ENCODE measurements at regions not wholly inside any gene's neighbourhood (a gene's known extent, or its start where the extent isn't known, plus 50 kb on each side); places are given as distances from the start of the nearest gene placed in this dataset.

- no peak for DNase-seq (ENCODE audit: low read depth, low spot score)
- no peak for TF ChIP-seq EZH2 (IDR thresholded peaks at IDR 0.05)
- no peak for TF ChIP-seq POLR2AphosphoS5 (IDR thresholded peaks at IDR 0.05; ENCODE audit: borderline replicate concordance, low read depth, low read length)
- TF ChIP-seq FOXP2 (optimal IDR thresholded peaks at IDR 0.05; ENCODE audit: control extremely low read depth, extremely low read length, insufficient read depth), result no peak
- H3K36me3 ChIP-seq (ENCODE audit: insufficient read depth, low read length), result no peaks in the 10 kb centered on the region
- no peak overlapping the region for H3K27ac ChIP-seq
- no peaks in the 10 kb centered on the region for H3K9me3 ChIP-seq (ENCODE audit: low read depth, low read length)
- no peak overlapping the region for H3K4me3 ChIP-seq
- H3K9ac ChIP-seq (ENCODE audit: insufficient read length), result no peak overlapping the region
These were observed 166.8 kb upstream of the PLEKHG7 start for GRCh38 chr12:92535961-92536360.

DNA sequence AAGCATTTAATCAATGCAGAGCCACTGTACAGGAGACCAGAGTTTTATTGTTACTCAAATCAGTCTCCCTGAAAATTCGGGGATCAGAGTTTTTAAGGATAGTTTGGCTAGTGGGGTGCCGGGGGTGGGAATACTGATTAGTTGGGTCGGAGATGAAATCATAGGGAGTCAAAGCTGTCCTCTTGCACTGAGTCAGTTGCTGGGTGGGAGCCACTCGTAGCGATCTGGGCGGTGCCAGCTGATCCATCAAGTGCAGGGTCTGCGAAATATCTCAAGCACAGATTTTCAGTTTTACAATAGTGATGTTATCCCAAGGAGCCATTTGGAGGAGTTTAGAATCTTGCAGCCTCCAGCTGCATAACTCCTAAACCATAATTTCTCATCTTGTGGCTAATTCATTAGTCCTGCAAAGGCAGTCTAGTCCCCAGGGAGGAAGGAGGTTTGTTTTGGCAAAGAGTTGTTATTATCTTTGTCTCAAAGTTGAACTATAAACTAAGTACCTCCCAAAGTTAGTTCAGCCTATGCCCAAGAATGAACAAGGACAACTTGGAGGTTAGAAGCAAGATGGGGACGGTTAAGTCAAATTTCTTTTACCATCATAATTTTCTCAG lies 169.4 kb upstream of the PLEKHG7 start:
- no peak overlapping the region for H3K27ac ChIP-seq
- no peaks in the 10 kb centered on the region for H3K36me3 ChIP-seq (ENCODE audit: insufficient read depth, low read length)
- no peak for DNase-seq (ENCODE audit: low read depth, low spot score)
- H3K9me3 ChIP-seq (ENCODE audit: low read depth, low read length), result no peaks in the 10 kb centered on the region
- no peak overlapping the region for H3K4me3 ChIP-seq
- TF ChIP-seq FOXP2 (optimal IDR thresholded peaks at IDR 0.05; ENCODE audit: control extremely low read depth, extremely low read length, insufficient read depth) (no peak), EZH2 (IDR thresholded peaks at IDR 0.05) (no peak), POLR2AphosphoS5 (IDR thresholded peaks at IDR 0.05; ENCODE audit: borderline replicate concordance, low read depth, low read length) (no peak)
- no peak overlapping the region for H3K9ac ChIP-seq (ENCODE audit: insufficient read length)

DNA sequence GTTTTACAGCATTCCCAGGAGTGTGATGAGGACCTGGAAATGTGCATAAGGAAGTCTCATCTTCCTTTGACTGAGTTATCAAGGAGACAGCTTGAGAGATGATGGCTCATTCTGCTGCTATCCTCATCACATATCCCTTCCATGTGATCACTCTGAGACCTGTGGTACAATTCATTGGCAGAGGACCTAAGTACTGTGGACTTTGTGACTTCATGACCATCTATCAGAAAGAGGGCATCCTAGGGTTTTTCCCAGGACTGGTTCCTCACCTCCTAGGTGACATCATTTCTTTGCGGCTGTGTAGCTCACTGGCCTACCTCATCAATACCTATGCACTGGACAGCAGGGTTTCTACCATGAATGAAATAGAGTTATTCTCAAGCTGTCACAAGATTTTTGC lies 172.1 kb upstream of the PLEKHG7 start:
- TF ChIP-seq POLR2AphosphoS5 (IDR thresholded peaks at IDR 0.05; ENCODE audit: borderline replicate concordance, low read depth, low read length), result no peak
- TF ChIP-seq EZH2 (IDR thresholded peaks at IDR 0.05), result no peak
- TF ChIP-seq FOXP2 (optimal IDR thresholded peaks at IDR 0.05; ENCODE audit: control extremely low read depth, extremely low read length, insufficient read depth), result no peak
- Histone ChIP-seq H3K4me3 (no peak overlapping the region), H3K9me3 (ENCODE audit: low read depth, low read length) (no peaks in the 10 kb centered on the region)

DNA sequence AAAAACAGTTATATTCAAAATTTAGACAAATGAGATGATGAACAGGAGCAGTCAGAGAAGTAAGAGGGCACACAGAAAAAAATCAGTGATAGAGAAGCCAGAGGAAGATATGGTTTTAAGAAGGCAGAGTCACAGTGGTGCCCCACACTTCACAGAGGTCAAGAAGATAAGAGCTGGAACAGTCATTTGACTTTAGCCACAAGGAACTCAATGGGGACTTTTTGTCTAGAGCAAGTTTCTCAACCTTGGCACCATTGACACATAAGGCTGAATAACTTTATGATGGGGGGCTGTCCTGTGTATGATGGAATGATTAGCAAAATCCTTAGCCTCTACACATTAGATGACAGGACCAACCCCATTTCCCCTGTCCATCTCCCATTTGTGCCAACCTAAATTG lies 172.8 kb upstream of the PLEKHG7 start:
- H3K36me3 ChIP-seq (ENCODE audit: insufficient read depth, low read length), result no peaks in the 10 kb centered on the region
- no peak overlapping the region for H3K27ac ChIP-seq
- no peak overlapping the region for H3K4me3 ChIP-seq
- H3K9me3 ChIP-seq (ENCODE audit: low read depth, low read length), result no peaks in the 10 kb centered on the region
- no peak overlapping the region for H3K9ac ChIP-seq (ENCODE audit: insufficient read length)
- DNase-seq (ENCODE audit: low read depth, low spot score), result no peak
- TF ChIP-seq FOXP2 (optimal IDR thresholded peaks at IDR 0.05; ENCODE audit: control extremely low read depth, extremely low read length, insufficient read depth) (no peak), POLR2AphosphoS5 (IDR thresholded peaks at IDR 0.05; ENCODE audit: borderline replicate concordance, low read depth, low read length) (no peak), EZH2 (IDR thresholded peaks at IDR 0.05) (no peak)

More for the DNA sequence above, 172.1 kb upstream of the PLEKHG7 start:
- H3K9ac ChIP-seq (ENCODE audit: insufficient read length), result no peak overlapping the region
- DNase-seq (ENCODE audit: low read depth, low spot score), result no peak
- H3K36me3 ChIP-seq (ENCODE audit: insufficient read depth, low read length), result no peaks in the 10 kb centered on the region
- H3K27ac ChIP-seq, result no peak overlapping the region

DNA sequence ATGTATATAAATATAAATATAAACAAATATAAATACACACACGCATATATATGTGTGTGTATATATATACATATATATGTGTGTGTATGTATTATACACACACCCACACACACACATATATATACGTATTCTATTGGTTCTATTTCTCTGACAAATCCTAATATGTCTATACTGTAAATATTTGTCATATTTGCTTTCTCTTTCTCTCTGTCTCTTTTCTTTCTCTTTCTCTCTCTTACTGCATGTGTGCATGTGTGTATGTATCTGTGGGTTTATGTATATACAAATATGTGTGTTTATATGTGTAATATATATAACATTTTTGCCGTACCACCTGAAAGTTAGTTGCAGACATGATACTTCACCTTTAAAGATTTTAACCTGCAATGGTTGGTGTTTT lies 174.2 kb upstream of the PLEKHG7 start:
- no peak overlapping the region for H3K9ac ChIP-seq (ENCODE audit: insufficient read length)
- no peaks in the 10 kb centered on the region for H3K36me3 ChIP-seq (ENCODE audit: insufficient read depth, low read length)
- no peak overlapping the region for H3K27ac ChIP-seq
- H3K4me3 ChIP-seq, result no peak overlapping the region
- TF ChIP-seq EZH2 (IDR thresholded peaks at IDR 0.05), result no peak
- TF ChIP-seq POLR2AphosphoS5 (IDR thresholded peaks at IDR 0.05; ENCODE audit: borderline replicate concordance, low read depth, low read length), result no peak
- no peak for TF ChIP-seq FOXP2 (optimal IDR thresholded peaks at IDR 0.05; ENCODE audit: control extremely low read depth, extremely low read length, insufficient read depth)
- no peaks in the 10 kb centered on the region for H3K9me3 ChIP-seq (ENCODE audit: low read depth, low read length)
- no peak for DNase-seq (ENCODE audit: low read depth, low spot score)

- TF ChIP-seq POLR2AphosphoS5 (IDR thresholded peaks at IDR 0.05; ENCODE audit: borderline replicate concordance, low read depth, low read length) (no peak), FOXP2 (optimal IDR thresholded peaks at IDR 0.05; ENCODE audit: control extremely low read depth, extremely low read length, insufficient read depth) (no peak), EZH2 (IDR thresholded peaks at IDR 0.05) (no peak)
- DNase-seq (ENCODE audit: low read depth, low spot score), result no peak
- Histone ChIP-seq H3K36me3 (ENCODE audit: insufficient read depth, low read length) (no peaks in the 10 kb centered on the region), H3K9ac (ENCODE audit: insufficient read length) (no peak overlapping the region), H3K4me3 (no peak overlapping the region), H3K27ac (no peak overlapping the region), H3K9me3 (ENCODE audit: low read depth, low read length) (no peaks in the 10 kb centered on the region)
These were observed 174.7 kb upstream of the PLEKHG7 start for GRCh38 chr12:92528097-92528496.

DNA sequence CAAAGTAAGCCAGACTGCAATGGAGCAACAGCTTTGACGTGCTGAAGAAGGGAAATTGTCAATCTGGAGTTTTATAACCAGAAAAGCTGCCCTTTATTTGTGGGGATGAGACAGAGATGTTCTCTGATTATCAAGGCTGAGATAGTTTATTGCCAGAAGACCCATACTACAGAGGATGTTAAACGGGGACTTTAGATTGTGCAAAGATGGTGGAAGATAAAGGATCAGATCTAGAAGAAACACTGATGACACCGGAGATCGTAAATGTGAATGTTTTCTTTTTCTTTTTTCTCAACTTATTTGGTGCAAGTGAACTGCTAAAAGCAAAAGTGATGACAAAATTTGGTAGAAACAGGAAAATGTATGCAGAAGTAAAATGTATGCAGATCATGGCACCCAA lies 178.3 kb upstream of the PLEKHG7 start:
- H3K9me3 ChIP-seq (ENCODE audit: low read depth, low read length), result no peaks in the 10 kb centered on the region
- H3K9ac ChIP-seq (ENCODE audit: insufficient read length), result no peak overlapping the region
- H3K36me3 ChIP-seq (ENCODE audit: insufficient read depth, low read length), result no peaks in the 10 kb centered on the region
- no peak overlapping the region for H3K27ac ChIP-seq
- TF ChIP-seq EZH2 (IDR thresholded peaks at IDR 0.05), result no peak
- TF ChIP-seq POLR2AphosphoS5 (IDR thresholded peaks at IDR 0.05; ENCODE audit: borderline replicate concordance, low read depth, low read length), result no peak
- TF ChIP-seq FOXP2 (optimal IDR thresholded peaks at IDR 0.05; ENCODE audit: control extremely low read depth, extremely low read length, insufficient read depth), result no peak
- no peak overlapping the region for H3K4me3 ChIP-seq
- DNase-seq (ENCODE audit: low read depth, low spot score), result no peak

GRCh38 chr12:92520511-92520910 lies 182.3 kb upstream of the PLEKHG7 start:
- TF ChIP-seq EZH2 (IDR thresholded peaks at IDR 0.05) (no peak), FOXP2 (optimal IDR thresholded peaks at IDR 0.05; ENCODE audit: control extremely low read depth, extremely low read length, insufficient read depth) (no peak), POLR2AphosphoS5 (IDR thresholded peaks at IDR 0.05; ENCODE audit: borderline replicate concordance, low read depth, low read length) (no peak)
- Histone ChIP-seq H3K4me3 (no peak overlapping the region), H3K9ac (ENCODE audit: insufficient read length) (no peak overlapping the region), H3K9me3 (ENCODE audit: low read depth, low read length) (no peaks in the 10 kb centered on the region), H3K36me3 (ENCODE audit: insufficient read depth, low read length) (no peaks in the 10 kb centered on the region), H3K27ac (no peak overlapping the region)
- no peak for DNase-seq (ENCODE audit: low read depth, low spot score)

DNA sequence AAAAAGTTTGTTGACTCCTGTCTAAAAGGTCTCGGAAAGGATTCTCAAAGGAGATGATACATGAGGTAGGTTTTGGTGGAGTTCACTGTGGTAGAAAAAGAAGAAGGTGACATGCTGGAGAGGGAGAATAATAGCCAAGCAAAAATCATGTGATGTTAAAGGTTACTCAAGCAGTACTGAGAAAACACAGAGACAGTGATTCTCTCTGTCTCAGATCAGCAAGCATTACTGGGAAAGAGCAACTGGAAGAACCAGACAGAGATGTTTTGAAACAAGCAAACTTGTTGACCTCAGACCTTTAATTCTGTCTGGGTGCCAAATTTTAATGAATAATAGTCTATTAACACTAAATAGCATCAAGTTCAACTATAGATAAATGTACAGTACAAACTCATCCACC lies 183.5 kb upstream of the PLEKHG7 start:
- Histone ChIP-seq H3K9ac (ENCODE audit: insufficient read length) (no peak overlapping the region), H3K36me3 (ENCODE audit: insufficient read depth, low read length) (no peaks in the 10 kb centered on the region), H3K9me3 (ENCODE audit: low read depth, low read length) (no peaks in the 10 kb centered on the region), H3K4me3 (no peak overlapping the region), H3K27ac (no peak overlapping the region)
- TF ChIP-seq EZH2 (IDR thresholded peaks at IDR 0.05) (no peak), FOXP2 (optimal IDR thresholded peaks at IDR 0.05; ENCODE audit: control extremely low read depth, extremely low read length, insufficient read depth) (no peak), POLR2AphosphoS5 (IDR thresholded peaks at IDR 0.05; ENCODE audit: borderline replicate concordance, low read depth, low read length) (no peak)
- no peak for DNase-seq (ENCODE audit: low read depth, low spot score)
